Stimulated activated CD8-positive, alpha-beta memory T cell treated with anti-CD3 and anti-CD28 coated beads, Interleukin-15, amount 100 ng/mL, for 1 hour (primary cell): ENCODE measurements at regions not wholly inside any gene's neighbourhood (a gene's known extent, or its start where the extent isn't known, plus 50 kb on each side); places are given as distances from the start of the nearest gene placed in this dataset.
"Not testable (repeated sequence)": the region's sequence is repeated elsewhere in the genome, so short reads cannot be mapped to it uniquely, and the experiment has no call there.

ENCODE experiments used
- DNase-seq: peaks from one replicate; pipeline ENCODE4 v3.0.0-alpha.2; 2020; ENCODE audit warnings: low read depth

- no peak for DNase-seq
Measured at GRCh38 chr5:124619121-124619520, 127.3 kb downstream of the ZNF608 start.

- DNase-seq, result no peak
Measured at GRCh38 chr5:124617787-124618186, 128.7 kb downstream of the ZNF608 start.

- no peak for DNase-seq
Measured at GRCh38 chr5:124614836-124615385, 131.5 kb downstream of the ZNF608 start.

GRCh38 chr5:124614105-124614504, 132.3 kb downstream of the ZNF608 start:
- DNase-seq, result no peak

GRCh38 chr5:124613273-124613953, 133.0 kb downstream of the ZNF608 start:
- no peak for DNase-seq

- DNase-seq, result no peak
Measured at GRCh38 chr5:124612023-124612422, 134.4 kb downstream of the ZNF608 start.

GRCh38 chr5:124611262-124611661, 135.2 kb downstream of the ZNF608 start:
- DNase-seq, result not testable (repeated sequence)

- not testable (repeated sequence) for DNase-seq
Measured at GRCh38 chr5:124609685-124610084, 136.8 kb downstream of the ZNF608 start.

- DNase-seq, result no peak
Measured at GRCh38 chr5:124606543-124606942, 139.9 kb downstream of the ZNF608 start.

- DNase-seq, result no peak
Measured at GRCh38 chr5:124606093-124606492, 140.3 kb downstream of the ZNF608 start.

- no peak for DNase-seq
Measured at GRCh38 chr5:124605541-124605940, 140.9 kb downstream of the ZNF608 start.

GRCh38 chr5:124604419-124604818, 142.0 kb downstream of the ZNF608 start:
- DNase-seq, result no peak

GRCh38 chr5:124602925-124603650, 143.4 kb downstream of the ZNF608 start:
- no peak for DNase-seq

- DNase-seq, result no peak
Measured at GRCh38 chr5:124599028-124599973, 147.1 kb downstream of the ZNF608 start.

GRCh38 chr5:124596595-124597421, 149.6 kb downstream of the ZNF608 start:
- no peak for DNase-seq

GRCh38 chr5:124593952-124594351, 152.5 kb downstream of the ZNF608 start:
- no peak for DNase-seq

GRCh38 chr5:124592891-124593290, 153.5 kb downstream of the ZNF608 start:
- DNase-seq, result no peak

GRCh38 chr5:124591583-124591982, 154.9 kb downstream of the ZNF608 start:
- no peak for DNase-seq

- no peak for DNase-seq
Measured at GRCh38 chr5:124590686-124591085, 155.8 kb downstream of the ZNF608 start.

- DNase-seq, result no peak
Measured at GRCh38 chr5:124587280-124587679, 159.2 kb downstream of the ZNF608 start.

GRCh38 chr5:124584991-124585715, 161.3 kb downstream of the ZNF608 start:
- DNase-seq, result no peak
